Anterior cingulate cortex (tissue), 58 donors: ENCODE measurements at regions not wholly inside any gene's neighbourhood (a gene's known extent, or its start where the extent isn't known, plus 50 kb on each side); places are given as distances from the start of the nearest gene placed in this dataset.

Source experiments
- DNase-seq, 58 donors: peaks; one replicate each; lab custom pipeline; 2025; lab: John Stamatoyannopoulos, UW

DNA sequence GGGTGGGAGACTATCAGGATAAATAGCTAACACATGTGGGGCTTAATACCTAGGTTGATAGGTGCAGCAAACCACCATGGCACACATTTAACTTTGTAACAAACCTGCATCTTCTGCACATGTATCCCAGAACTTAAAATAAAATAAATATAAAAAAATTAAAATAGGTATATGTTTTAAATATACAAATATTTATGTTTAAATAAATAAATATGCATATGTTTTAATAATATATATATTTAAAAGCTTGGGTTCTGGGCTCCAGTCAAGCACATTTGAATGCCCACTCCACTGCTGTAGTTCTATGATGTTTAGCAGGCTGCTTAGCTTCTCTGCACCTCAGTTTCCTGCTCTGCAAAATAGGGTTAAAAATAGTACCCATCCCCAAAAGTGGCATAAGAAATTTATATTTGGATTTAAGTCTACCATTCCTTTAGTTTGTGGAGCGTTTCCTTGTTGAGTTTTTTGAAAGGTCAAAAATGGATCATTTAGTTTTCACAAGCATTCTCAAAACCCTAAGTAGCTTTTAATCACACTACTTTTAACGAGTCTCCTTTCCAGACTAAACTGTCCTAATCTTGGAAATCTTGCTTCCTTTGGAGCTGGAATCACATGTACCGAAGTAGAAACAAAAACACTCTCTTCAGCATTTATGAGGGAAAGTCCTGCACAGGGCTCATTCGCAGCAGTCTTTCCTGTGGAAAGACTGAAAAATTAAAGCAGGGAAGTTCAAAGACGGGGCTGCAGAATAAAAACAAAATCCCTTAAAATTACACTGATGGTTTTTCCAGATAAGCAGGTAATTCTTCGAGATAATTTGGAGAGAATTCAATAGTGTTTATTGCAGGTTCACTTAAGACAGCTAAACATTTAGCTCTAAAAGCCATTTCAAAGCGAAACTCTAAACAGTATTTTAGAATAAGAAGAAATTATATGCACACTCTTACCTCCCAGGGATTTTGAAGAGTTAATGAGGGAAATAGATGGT is 111.7 kb upstream of the LYZL1 start:
- no peak for DNase-seq

DNA sequence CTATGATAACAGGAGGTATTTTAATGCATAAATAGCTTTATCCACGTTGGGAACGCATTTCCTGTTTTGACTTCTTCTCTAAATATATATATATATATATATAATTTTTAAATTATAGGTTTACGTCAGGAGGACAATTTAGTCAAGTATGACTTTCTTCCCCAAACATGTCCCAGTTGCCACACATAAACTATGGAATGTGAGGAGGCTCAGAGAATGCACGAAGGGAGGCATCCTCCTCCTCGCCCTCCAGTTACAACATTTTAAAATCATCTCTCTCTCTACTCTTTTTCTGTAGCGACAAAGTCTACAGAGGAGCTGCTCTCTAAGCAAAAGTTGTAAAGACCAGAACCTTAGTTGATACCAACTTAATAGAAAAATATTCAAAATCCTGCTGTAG is 106.9 kb upstream of the LYZL1 start:
- DNase-seq: no peak

GRCh38 chr10:29183301-29183945 is 105.4 kb upstream of the LYZL1 start:
- DNase-seq: no peak

DNA sequence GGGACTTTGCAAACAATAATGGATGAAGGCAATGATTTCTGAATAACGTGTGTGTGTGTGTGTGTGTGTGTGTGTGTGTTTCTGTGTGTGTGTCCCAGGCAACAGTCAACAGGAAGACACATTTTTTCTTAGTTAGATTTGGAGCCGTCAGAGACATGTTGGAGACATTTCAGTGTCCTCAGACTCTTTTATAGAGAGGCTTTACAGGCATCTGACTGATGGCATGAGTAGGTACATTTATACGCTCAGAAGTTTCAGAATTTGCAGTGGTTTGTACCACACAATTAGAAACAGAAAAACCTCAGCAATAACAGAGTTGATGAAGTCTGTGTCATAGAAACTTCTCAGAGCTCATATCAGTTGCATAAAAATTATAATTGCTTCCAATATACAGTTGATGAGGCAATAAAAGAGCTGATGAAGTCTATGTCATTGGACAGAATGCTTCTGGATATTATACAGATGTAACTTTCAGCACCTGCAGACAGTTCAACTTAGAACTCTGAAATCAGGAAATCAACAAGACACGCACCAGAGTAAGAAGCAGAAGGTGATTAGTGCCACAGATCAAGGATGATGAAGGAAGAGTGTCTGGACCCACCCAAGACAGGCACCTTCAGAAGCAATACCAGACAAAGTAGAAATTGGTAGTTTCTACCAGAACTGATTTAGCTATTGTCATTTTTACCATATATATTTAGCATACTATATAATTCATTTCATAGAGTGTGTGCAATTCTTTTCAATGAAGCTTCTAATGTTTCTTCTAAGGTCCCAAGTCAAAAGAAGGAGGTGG is 104.5 kb upstream of the LYZL1 start:
- DNase-seq: no peak

DNA sequence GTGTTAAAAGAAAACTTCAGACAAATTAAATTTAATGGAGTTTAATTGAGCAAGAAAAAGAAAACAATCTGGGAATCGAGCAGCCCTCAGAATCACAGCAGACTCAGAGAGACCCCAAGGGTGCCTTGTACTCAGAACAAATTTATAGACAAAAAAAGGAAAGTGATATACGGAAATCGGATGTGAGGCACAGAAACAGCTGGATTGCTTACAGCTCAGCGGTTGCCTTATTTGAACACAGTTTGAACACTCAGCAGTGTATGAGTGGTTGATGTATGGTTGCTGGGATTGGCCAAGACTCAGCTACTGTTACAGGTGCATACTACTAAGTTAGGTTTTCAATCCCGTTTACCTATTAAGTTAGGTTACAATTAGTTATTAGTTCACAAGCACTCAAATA is 103.8 kb upstream of the LYZL1 start:
- DNase-seq: no peak

GRCh38 chr10:29186221-29186620 is 102.6 kb upstream of the LYZL1 start:
- DNase-seq: no peak

- no peak for DNase-seq
Measured at GRCh38 chr10:29189256-29189655, 99.6 kb upstream of the LYZL1 start.

DNA sequence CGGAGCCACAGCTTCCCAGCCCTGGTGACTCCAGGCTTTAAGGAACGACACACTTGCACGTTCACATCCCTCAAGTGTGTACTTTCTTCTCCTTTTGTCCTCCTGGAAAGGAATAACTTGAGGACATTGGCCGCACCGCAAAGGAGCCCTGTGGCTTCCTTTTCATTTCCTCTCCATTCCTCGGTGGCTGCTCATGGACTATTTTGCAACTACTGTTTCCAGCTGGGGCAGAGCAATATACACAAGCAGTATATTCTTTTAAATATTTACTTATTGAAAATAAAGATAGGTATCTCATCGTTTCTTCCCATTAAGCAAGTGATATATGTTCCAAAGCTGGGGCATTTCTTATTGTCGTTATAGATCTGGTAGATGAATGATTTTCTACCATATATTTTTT is 97.2 kb upstream of the LYZL1 start:
- DNase-seq: no peak

DNA sequence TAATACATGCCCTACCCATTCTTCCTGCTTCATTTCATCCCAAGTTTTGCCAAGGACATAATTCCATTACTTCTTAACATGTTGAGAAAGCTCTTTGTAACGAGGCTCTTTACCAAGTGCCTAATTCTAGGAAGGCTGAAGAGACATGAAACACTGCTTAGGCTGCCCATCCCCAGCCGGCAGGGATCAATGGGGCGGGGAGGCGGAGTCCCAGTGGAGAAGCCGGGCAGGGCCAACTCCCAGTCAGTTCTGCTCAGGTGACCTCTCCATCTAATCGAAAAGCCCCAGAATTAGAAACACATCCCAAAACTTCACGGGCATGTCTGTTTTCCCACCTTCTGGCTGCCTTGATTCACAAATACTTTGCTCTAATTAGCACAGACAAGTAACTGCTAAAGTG is 89.5 kb upstream of the LYZL1 start:
- DNase-seq: no peak

GRCh38 chr10:29199941-29200679 is 88.8 kb upstream of the LYZL1 start:
- DNase-seq: no peak

- DNase-seq: no peak
Measured at GRCh38 chr10:29202386-29202940, 86.4 kb upstream of the LYZL1 start.

GRCh38 chr10:29203432-29203831 is 85.4 kb upstream of the LYZL1 start:
- DNase-seq: no peak

DNA sequence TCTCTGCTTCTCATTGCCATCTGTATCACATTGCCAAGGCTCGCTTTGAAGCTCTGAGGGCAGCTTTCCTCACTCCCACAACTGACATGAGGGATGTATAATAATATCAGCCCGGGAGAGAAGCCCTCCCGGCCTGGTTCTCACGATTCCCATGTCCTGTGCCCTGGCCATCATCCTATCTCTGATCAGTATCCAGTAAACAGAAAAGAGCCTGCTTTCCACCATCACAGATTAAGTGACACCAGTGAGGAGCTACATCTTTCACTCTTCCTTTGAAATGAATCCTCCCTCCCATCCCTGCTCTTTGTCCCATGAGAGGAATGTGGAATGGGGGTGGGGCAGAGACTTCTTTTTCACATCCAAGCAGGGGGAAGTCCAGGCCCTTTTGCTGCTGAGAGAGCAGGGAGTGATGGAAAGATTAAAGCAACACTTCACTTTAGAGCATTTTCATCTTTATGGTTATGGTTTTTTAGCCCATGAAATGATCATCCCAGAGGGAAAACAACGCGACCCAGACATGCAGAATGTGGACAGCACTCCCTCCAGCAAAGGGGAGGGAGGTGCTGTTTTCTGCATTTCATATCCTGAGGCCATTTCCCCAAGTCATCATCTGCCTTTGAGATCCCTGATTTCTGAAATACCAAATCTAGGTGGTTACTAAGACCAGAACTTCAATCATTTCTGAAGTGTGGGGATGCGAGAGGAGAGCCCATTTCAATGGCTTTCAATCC is 84.6 kb upstream of the LYZL1 start:
- no peak for DNase-seq

GRCh38 chr10:29205787-29206186 is 83.1 kb upstream of the LYZL1 start:
- no peak for DNase-seq

GRCh38 chr10:29208845-29209244 is 80.0 kb upstream of the LYZL1 start:
- DNase-seq: no peak

DNA sequence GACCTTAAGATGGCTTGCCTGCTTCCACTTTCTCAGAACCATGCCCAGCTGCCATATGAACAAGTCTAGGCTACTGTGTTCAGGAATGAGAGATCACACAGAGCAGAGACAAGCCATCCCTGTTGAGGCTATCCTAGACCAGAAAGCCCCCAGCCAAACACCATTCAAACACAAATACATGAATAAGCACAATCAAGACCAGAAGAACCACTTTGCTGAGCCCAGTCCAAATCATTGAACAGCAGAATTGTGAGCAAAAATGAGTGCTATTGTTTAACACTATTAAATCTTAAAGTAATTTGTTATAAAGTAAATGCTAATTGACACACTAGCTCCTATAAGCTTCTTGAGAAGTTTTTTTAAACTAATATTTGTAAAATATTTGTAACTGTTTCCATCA is 79.0 kb upstream of the LYZL1 start:
- DNase-seq: no peak

- no peak for DNase-seq
Measured at GRCh38 chr10:29210266-29210868, 78.5 kb upstream of the LYZL1 start.

- no peak for DNase-seq
Measured at GRCh38 chr10:29212597-29212996, 76.3 kb upstream of the LYZL1 start.

DNA sequence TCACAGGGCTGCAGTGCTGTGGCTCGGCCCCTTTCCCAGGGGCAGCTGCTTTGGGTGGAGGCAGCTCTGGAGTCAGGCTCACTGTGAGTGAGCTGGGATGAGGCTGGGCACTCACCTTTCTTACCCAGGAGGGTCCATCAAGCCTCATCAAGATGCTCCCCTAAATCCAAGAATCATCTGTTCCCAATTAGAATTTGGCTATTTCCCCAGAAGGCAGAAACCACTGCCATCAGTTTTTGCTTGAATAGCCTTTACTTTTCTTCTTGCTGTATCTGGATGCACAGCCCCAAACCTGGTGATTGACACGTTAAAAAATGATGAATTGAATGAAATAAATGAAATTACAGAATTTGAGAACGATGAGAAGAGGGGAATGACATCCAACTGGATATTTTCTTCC is 74.3 kb upstream of the LYZL1 start:
- DNase-seq: no peak
